ENCODE measurements at regions not wholly inside any gene's neighbourhood (a gene's known extent, or its start where the extent isn't known, plus 50 kb on each side); places are given as distances from the start of the nearest gene placed in this dataset.

- ATAC-seq (no peak), DNase-seq (no peak)
- 76 to 88% methylated on average over 14 to 17 of the region's 17 CpGs for WGBS, 2 donors
- no peaks in the 10 kb centered on the region for H3K9me3 ChIP-seq
- H3K4me3 ChIP-seq, result no peak overlapping the region
- no peak overlapping the region for H3K27ac ChIP-seq
- intact Hi-C loops (cut with DNase I), result no loop called here
- H3K36me3 ChIP-seq (replicated peaks in 1 of 2; ENCODE audit: insufficient read depth in 1 of 2, low read depth in 2 of 2), result no peaks in the 10 kb centered on the region
- H3K27me3 ChIP-seq, result no peaks in the 10 kb centered on the region
- no peak for TF ChIP-seq CTCF (IDR thresholded peaks at IDR 0.05)
- no peaks in the 10 kb centered on the region for H3K4me1 ChIP-seq
Measured at GRCh38 chr13:111962431-111962891, 104.5 kb upstream of the SOX1 start.

DNA sequence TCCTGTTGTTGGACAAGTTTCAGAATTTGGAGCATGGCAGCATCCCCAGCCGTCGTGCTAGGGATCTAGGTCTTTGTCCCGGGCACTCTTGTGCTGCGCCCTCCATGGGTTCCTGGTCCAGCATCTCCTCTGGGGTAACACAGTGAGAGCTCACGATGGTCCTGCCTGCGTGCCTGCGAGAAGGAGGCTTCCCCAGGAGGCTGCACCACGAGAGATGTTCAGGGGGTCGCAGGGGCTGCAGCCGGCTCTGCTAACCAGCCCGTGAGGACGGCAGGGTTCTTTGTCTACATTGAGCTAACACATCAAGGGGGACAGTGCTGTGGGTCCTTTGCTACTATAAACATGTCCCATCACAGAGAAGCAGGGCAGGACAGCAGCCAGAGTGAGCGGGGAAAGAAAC is 103.9 kb upstream of the SOX1 start:
- Histone ChIP-seq H3K36me3 (replicated peaks in 1 of 2; ENCODE audit: insufficient read depth in 1 of 2, low read depth in 2 of 2) (no peaks in the 10 kb centered on the region), H3K27me3 (no peaks in the 10 kb centered on the region), H3K27ac (no peak overlapping the region), H3K4me1 (no peaks in the 10 kb centered on the region), H3K9me3 (no peaks in the 10 kb centered on the region), H3K4me3 (no peak overlapping the region)
- intact Hi-C loops (cut with DNase I), result no loop called here
- 70 to 73% methylated on average over 4 to 13 of the region's 13 CpGs for WGBS, 2 donors
- TF ChIP-seq CTCF (IDR thresholded peaks at IDR 0.05) (no peak), POLR2A (IDR thresholded peaks at IDR 0.05) (no peak)
- ATAC-seq (no peak), DNase-seq (no peak)

GRCh38 chr13:111964411-111965035 is 102.4 kb upstream of the SOX1 start:
- no peak overlapping the region for H3K27ac ChIP-seq
- ATAC-seq, result no peak
- 88 to 95% methylated on average over 25 to 27 of the region's 28 CpGs for WGBS, 2 donors

DNA sequence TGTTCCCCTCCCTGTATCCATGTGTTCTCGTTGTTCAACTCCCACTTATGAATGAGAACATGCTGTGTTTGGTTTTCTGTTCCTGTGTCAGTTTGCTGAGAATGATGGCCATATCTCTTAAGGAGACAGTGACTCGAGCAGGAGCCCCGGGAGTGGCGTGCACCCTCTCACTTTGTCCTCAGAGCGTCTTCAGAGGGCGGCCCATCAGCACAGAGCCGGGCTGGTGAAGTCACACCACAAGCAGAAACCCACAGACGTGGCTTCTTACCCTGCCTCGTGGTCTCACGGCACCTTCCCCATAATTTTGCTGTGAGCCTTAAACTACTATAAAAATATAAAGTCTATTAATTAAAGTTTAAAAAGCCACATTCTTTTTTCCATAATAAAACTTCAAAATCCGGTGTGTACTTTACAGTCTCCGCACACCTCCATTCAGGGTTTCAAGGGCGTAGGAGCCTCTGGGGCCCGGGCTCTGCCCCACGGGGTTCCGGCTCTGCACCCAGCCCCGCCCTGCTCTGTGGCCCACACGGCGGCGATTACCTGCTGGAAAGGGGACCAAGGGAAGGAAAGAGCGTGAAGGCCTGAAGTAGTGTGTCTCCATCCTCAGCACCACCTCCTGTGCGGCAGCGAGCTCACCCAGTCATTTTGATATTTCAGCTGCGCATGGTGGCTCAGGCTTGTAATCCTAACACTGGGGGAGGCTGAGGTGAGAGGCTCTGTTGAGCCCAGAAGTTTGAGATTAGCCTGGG is 101.3 kb upstream of the SOX1 start:
- intact Hi-C loops (cut with DNase I), result no loop called here
- Histone ChIP-seq H3K27me3 (no peaks in the 10 kb centered on the region), H3K36me3 (replicated peaks in 1 of 2; ENCODE audit: insufficient read depth in 1 of 2, low read depth in 2 of 2) (no peaks in the 10 kb centered on the region), H3K9me3 (no peaks in the 10 kb centered on the region), H3K4me3 (no peak overlapping the region), H3K27ac (no peak overlapping the region), H3K4me1 (no peaks in the 10 kb centered on the region)
- DNase-seq (no peak), ATAC-seq (no peak)
- no peak for TF ChIP-seq CTCF (IDR thresholded peaks at IDR 0.05)
- TF ChIP-seq POLR2A (IDR thresholded peaks at IDR 0.05), result no peak
- 76 to 77% methylated on average over 23 to 24 of the region's 24 CpGs for WGBS, 2 donors

More at GRCh38 chr13:111964411-111965035, 102.4 kb upstream of the SOX1 start:
- H3K4me3 ChIP-seq, result no peak overlapping the region
- no peaks in the 10 kb centered on the region for H3K9me3 ChIP-seq
- TF ChIP-seq POLR2A (IDR thresholded peaks at IDR 0.05) (no peak), CTCF (IDR thresholded peaks at IDR 0.05) (no peak)
- H3K27me3 ChIP-seq, result no peaks in the 10 kb centered on the region
- intact Hi-C loops (cut with DNase I), result no loop called here
- no peaks in the 10 kb centered on the region for H3K36me3 ChIP-seq (replicated peaks in 1 of 2; ENCODE audit: insufficient read depth in 1 of 2, low read depth in 2 of 2)
- DNase-seq, result no peak
- no peaks in the 10 kb centered on the region for H3K4me1 ChIP-seq

Data from body of pancreas (tissue), 4 donors.